ENCODE measurements at regions not wholly inside any gene's neighbourhood (a gene's known extent, or its start where the extent isn't known, plus 50 kb on each side); places are given as distances from the start of the nearest gene placed in this dataset.
A peak's percentile ranks its signal among the peaks of the same experiment; 100 is the strongest.

DNA sequence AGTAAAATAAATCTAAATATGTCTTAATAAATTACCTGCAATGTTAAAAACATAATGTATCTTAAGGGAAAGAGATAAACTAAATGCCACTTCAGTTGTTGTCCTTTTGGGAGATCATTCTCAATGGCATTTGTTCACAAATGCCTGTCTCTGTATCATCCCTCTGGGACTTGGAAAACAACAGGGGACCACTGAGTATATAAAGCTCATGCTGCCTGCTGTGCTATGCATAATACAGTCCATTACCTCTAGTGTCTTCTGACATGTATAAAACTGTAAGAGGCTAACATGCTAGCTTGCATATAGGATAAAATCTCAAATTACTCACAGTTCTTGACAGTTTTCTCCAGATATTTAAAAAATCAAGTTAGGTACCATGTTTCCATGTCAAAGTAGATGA lies 503.9 kb downstream of the PDHA2 start:
- ATAC-seq (peak; percentile 53; the same call in 2 of the 3 replicates), DNase-seq (ENCODE audit: low spot score) (no peak)
- Histone ChIP-seq H3F3A (replicated peaks; ENCODE audit: low read depth) (no peaks in the 10 kb centered on the region), H3K4me3 (no peak overlapping the region), H3K9me2 (ENCODE audit: insufficient read depth) (peaks cover 12% of the 10 kb centered on the region; the same call in 1 of the 2 replicates), H3K27me3 (ENCODE audit: insufficient read depth) (no peaks in the 10 kb centered on the region), H3K4me1 (ENCODE audit: insufficient read depth) (peaks cover 13% of the 10 kb centered on the region), H3K27ac (ENCODE audit: low read depth) (peak overlapping the region; percentile 87; the same call in 1 of the 2 replicates), H4K20me1 (replicated peaks; ENCODE audit: insufficient read depth) (no peaks in the 10 kb centered on the region), H3K4me2 (peak overlapping the region; percentile 35), H3K36me3 (ENCODE audit: insufficient read depth) (no peaks in the 10 kb centered on the region), H3K79me2 (replicated peaks; ENCODE audit: insufficient read depth) (no peaks in the 10 kb centered on the region), H2AFZ (no peak overlapping the region)
- Mint-ChIP-seq H3K36me3 (ENCODE audit: low read depth) (peaks cover 37% of the 10 kb centered on the region), H3K9me3 (peaks cover 7% of the 10 kb centered on the region; the same call in 2 of the 3 replicates), H3K4me1 (peaks cover 32% of the 10 kb centered on the region), H3K27me3 (ENCODE audit: insufficient read depth, low read depth, poor library complexity) (peaks cover 2% of the 10 kb centered on the region), H3K27ac (no peak overlapping the region; the same call in 1 of the 2 replicates), H3K4me3 (no peak overlapping the region)
- TF ChIP-seq STAT1 (IDR thresholded peaks at IDR 0.05; ENCODE audit: unreplicated experiment) (no peak), EZH2phosphoT487 (IDR thresholded peaks at IDR 0.05; ENCODE audit: unreplicated experiment) (no peak), CTCF (conservative IDR thresholded peaks at IDR 0.05; ENCODE audit: low read depth in 2 of 2) (no peak), REST (IDR thresholded peaks at IDR 0.05; ENCODE audit: unreplicated experiment) (no peak), NANOG (IDR thresholded peaks at IDR 0.05; ENCODE audit: borderline replicate concordance) (no peak), ZNF462 (CRISPR knock-in tag; IDR thresholded peaks at IDR 0.05) (no peak), ZNF331 (CRISPR knock-in tag; IDR thresholded peaks at IDR 0.05; ENCODE audit: low read depth) (no peak), JUNB (IDR thresholded peaks at IDR 0.05; ENCODE audit: unreplicated experiment) (no peak), EZH2 (IDR thresholded peaks at IDR 0.05; ENCODE audit: low read depth, unreplicated experiment) (no peak), POLR2AphosphoS5 (IDR thresholded peaks at IDR 0.05; ENCODE audit: low read depth) (no peak), CREB1 (CRISPR knock-in tag; IDR thresholded peaks at IDR 0.05; ENCODE audit: low read depth) (no peak), ZNF114 (CRISPR knock-in tag; IDR thresholded peaks at IDR 0.05) (no peak)
- TF ChIP-seq, protein P1, sequence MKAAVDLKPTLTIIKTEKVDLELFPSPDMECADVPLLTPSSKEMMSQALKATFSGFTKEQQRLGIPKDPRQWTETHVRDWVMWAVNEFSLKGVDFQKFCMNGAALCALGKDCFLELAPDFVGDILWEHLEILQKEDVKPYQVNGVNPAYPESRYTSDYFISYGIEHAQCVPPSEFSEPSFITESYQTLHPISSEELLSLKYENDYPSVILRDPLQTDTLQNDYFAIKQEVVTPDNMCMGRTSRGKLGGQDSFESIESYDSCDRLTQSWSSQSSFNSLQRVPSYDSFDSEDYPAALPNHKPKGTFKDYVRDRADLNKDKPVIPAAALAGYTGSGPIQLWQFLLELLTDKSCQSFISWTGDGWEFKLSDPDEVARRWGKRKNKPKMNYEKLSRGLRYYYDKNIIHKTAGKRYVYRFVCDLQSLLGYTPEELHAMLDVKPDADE (IDR thresholded peaks at IDR 0.05), result no peak

Data from GM23338 (cell line).